GM12872 (cell line): ENCODE measurements at regions not wholly inside any gene's neighbourhood (a gene's known extent, or its start where the extent isn't known, plus 50 kb on each side); places are given as distances from the start of the nearest gene placed in this dataset.

Experiments
- CTCF ChIP-seq: IDR thresholded peaks from 3 replicates; pipeline ENCODE4 v1.5.1; 2011; ENCODE audit warnings: low read depth, mild to moderate bottlenecking, low read length, moderate library complexity; ENCODE audit not compliant: insufficient read depth

DNA sequence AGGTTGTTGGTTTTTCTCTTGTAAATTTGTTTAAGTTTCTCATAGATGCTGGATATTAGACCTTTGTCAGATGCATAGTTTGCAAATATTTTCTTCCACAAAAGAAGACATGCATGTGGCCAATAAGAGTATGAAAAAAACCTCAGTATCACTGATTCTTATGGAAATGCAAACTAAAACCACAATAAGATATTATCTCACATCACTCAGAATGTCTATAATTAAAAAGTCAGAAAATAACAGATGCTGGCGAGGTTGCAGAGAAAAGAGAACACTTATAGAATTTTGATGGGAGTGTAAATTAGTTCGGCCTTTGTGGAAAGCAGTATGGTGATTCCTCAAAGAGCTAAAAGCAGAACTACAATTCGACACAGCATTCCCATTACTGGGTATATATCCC is 1355.6 kb downstream of the FAM133A start:
- no peak for TF ChIP-seq CTCF

- no peak for TF ChIP-seq CTCF
Measured at GRCh38 chrX:95040104-95040503, 1366.1 kb downstream of the FAM133A start.

- no peak for TF ChIP-seq CTCF
Measured at GRCh38 chrX:95044331-95044730, 1370.3 kb downstream of the FAM133A start.

DNA sequence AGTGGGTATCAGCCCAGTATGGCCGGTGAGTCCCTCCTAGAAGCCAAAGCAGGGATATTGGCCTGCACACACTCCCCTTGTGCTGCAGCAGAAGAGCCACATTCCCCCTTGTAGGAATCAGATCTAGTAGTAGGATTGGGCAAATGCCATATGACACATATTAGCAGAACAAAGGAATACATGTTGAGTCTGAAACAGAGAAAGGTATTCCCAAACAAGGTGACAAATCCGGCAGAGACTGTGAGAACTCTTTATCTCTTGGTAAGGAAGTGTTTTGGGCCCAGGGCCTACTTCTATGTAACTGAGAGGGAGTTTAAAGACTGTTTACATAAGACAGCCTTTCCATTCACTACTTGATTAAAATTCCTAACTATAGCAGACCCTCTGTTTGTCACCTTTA is 1382.0 kb downstream of the FAM133A start:
- TF ChIP-seq CTCF: no peak

- no peak for TF ChIP-seq CTCF
Measured at GRCh38 chrX:95056901-95057300, 1382.9 kb downstream of the FAM133A start.

- no peak for TF ChIP-seq CTCF
Measured at GRCh38 chrX:95057341-95057740, 1383.3 kb downstream of the FAM133A start.

DNA sequence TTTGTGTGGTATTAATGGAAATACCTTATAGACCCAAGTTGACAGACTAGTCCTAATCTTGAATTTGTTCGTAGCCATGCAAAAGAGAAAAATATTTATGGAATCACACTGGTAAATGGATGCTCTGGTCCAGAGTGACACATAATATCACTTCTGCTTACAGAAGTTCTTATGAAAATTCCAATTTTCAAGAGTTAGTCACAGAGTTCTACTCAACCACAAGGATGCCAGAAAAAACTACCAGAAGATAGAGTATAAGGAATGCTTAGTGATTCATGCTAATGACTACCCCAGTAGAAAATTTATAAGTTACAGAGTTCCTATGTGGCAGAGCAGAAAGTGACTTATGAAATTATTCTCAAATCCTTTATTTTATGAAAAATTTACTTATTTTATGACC is 1384.8 kb downstream of the FAM133A start:
- TF ChIP-seq CTCF: no peak

DNA sequence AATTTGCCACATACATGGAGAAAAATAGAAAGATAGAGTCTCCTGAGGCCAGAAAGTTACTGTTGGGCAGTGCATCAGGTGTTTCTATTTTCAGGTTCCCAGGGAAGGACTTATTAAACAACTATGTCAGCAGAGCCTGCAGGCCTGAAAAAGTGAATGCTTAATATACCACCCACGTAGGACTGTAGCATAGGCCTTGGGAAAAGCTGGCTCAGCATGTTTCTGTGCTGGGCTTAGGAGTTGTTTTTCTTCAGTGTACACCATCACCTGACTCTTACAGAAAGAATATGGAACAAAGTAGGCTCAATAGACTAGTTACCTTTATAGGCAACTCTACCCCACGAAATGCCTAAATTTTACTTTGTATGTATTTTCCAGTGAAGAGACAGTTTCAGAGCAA is 1385.9 kb downstream of the FAM133A start:
- TF ChIP-seq CTCF: no peak
